ENCODE measurements at regions not wholly inside any gene's neighbourhood (a gene's known extent, or its start where the extent isn't known, plus 50 kb on each side); places are given as distances from the start of the nearest gene placed in this dataset.

DNA sequence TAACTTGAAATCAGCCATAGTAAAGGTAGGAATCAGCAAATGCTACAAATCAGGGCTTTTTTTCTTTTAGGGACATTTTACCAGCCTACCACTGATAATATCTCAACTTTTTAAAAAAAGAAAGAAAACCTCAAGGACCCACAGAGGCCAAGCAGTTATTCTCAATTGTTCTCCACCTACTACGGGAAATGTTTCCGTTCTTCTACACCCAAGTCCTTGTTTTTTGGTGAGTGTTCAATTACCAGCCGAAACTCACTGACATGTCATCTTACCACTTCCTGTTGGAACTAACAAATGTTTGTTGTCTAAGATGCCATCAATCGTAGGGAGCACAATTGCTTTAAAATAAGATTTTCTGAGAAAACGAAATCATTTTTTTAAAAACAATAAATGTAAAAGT, 50.2 kb upstream of the CDK1 start:
- no peak for DNase-seq

DNA sequence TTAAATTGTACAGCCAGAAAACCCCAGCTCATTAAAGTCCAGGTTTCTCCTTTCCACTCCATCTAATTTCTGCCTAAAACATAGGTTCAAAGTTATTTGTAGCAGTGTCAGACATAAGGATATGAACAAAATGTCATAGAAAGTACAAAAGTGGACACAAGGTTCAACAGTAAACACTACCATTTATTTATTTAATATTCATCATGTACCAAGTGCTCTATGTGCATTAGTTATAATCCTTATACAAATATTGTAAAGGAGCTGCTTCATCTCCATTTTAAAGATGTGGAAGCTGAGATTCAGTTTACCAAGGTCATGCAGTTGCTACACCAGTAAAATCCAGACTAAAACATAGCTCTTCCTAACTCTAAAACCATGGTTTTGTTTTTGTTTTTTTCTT, 52.0 kb upstream of the CDK1 start:
- DNase-seq: no peak

DNA sequence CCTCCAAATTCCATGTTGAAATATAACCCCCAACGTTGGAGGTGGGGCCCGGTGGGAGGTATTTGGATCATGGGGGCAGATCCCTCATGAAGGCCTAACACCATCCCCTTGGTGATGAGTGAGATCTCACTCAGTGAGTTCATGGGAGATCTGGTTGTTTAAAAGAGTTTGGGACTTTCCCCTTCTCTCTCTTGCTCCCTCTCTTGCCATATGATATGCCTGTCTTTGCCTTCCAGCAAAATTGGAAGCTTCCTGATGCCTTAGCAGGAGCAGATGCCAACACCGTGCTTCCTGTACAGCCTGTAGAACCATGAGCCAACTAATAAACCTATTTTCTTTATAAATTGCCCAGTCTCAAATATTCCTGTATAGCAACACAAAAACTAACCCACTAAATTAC, 55.7 kb upstream of the CDK1 start:
- DNase-seq: no peak

DNA sequence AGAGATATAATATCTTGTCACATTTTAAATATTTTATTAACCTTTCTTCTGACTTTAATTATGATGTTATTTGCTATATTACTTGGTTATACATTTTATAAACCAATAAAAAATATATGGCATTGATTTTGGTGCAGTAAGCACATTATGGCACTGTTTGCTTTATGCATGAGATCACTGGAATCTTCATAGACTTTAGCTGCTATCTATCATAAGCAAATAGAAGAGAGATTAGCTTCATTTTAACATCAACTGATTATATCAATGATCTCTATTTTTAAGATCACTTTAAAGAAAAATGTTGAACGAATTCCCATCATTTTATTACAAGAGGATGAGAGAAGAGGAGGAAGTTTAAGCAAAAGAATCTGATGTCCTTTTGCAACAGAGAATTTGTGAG, 58.6 kb upstream of the CDK1 start:
- DNase-seq: no peak

DNA sequence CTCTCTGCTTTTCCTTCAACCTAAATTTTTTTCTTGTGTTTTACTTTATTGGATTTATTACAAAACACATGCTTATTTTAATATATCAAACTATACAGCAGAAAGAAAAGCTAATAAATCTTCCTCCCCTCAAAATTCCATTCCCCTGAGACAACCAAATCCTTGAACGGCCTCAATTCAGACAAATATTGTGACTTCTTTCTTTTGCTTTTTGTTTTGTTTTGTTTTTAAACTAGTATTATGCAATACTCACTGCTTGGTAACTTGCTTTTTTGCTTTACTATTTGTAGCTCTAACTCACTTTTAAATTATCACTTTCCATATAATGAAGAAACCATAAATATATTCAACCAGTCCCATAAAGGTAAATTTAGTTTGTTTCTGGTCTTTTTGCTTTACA, 59.4 kb upstream of the CDK1 start:
- DNase-seq: no peak

DNA sequence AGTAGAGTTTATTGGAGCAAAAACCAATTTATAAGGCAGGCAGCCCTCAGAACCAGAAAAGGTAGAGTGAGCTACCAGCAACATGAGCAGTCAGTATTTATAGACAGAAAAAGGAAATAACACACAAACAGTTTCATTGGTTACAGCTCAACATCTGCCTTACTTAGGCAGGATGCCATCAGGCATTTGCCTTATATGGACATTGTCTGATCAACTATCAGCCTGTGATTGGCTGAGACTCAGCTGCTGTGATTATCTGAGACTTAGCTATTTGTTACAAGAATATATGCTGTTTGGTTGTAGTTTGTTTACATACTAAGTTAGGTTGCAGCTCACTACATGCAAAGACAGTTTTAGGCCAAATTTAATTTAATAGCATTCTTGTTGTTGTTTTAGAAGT, 60.4 kb upstream of the CDK1 start:
- no peak for DNase-seq

DNA sequence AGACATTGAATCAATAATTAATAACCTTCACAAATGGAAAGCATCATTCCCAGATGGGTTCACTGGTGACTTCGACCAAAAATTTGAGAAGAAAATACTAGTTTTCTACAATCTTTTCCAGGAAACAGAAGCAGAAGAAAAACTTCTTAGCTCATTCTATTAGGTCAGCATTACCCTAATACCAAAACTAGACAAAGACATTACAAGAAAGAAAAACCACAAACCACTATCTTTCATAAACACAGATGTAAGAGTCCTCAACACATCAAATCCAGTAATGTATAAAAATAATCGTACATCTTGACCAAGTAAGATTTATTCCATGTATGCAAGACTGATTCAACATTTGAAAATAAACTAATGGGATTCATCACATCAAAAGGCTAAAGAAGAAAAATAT, 64.0 kb upstream of the CDK1 start:
- DNase-seq: no peak

DNA sequence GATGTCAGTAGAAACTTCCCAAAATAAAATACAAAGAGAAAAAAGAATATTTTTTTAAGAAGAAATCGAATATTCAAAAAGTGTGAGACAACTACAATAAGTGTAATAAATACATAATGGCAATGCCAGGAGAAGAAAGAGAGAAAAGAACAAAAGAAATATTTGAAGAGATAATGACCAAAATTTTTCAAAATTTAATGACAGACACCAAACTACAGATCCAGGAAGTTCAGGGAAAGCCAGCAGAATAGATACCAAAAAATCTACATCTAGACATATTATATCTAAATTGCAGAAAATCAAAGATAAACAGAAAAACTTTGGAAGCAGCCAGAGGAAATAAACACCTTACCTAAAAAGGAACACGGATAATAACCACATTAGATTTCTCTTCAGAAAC, 66.8 kb upstream of the CDK1 start:
- no peak for DNase-seq

DNA sequence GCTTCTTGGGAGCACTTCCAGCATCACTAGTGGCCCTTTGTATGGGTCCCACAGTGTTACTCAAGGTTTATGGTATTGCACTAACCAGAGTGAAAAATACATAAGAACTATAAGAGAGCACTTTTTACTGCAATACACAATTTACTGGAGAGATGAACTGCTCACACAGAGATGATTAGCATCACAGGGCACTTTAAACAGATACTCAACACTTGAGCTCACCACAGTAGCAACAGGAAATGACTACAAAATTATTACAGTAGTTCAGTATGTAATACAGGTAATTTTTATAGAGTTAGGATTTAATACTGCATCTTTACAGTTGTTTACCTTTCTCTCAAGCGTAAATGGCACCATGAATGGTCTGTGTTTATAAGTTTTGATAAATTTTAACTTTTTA, 68.2 kb upstream of the CDK1 start:
- DNase-seq: no peak

DNA sequence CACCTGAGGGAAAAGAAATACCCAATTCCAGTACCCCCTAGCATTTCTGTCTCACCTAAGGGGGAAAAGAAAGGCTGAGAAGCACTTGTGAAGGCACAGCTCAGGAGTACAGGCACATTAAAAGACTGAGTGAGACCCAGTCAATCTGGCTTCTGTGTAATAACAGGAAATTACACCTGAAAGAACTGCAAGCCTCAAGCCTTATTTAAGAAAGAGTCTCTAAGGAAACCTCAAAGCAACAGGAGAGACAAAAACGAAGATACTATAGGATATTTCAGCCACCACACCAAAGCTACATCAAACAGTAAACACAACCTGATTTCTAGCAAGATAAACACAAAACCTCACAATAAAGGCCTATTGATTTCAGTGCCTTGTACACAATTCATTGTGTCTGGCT, 69.6 kb upstream of the CDK1 start:
- DNase-seq: no peak

DNA sequence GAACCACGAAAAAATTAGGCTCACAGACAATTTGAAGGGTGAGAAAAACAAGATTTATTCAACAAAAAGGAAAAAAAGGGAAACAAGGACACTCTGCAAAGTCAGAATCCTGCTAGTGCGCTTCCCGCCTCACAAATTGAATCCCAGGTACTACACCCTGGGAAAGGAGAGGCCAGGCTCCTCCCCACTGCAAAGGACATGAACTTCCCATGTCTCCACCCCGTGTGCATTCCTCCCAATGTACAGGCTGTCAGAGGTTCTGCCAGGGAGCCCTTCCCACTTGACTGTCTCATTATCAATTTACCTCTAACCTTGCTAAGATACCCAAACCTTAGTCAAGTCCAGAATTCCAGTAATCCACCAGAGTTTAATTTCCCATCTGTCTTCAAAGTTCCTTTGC, 70.4 kb upstream of the CDK1 start:
- no peak for DNase-seq

DNA sequence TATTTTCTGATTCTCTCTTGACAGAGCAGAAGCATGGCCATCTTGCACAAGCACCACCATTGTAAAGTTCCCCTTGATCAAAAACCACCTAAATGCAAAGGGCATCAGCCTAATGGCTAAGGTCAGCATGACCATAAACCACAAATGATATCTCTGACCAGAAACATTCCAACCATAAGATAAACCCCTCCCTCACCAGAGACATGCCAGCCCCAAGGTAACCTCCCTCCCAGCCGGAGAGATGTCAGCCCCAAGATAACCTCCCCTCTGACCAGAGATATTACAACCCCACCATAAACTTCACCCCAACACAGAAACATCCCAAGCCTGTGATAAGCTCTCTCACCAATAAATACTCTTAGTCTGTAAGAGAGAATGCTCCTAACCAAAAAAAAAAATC, 72.1 kb upstream of the CDK1 start:
- no peak for DNase-seq

DNA sequence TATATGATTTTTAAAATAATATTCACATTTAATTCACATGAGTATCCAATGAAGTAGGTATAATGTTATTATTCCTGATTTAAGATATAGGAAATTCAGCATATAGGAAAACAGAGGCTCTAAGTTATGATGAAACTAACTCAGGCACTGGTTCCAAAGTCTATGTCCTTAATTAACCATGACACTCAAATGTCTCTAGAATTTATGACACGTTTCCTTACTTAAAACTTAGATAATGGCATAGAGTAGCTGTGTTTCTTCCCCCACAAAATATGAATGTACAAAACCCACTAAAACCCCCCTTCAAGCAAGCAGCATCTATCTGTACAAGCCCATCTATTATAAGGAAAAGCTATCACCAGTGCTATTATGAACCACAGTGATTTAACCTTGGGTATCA, 72.9 kb upstream of the CDK1 start:
- no peak for DNase-seq

DNA sequence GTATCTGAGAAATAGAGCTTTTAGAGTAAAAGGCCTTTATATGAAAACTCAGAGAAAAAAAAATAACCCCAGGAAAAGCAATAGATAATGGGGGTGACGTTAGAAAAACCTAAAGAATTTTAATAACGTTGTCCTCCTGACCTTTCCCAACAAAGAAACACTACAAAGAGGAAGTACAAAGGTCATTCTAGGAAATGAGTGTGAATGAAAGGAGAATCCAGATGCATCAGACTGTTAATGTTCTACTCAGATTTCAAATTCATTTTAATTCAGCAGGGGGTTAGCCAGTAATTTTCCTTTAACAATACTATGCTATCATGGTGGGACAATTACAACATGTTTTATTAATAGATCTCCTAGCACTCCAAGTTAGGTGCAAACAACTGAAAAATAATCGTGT, 73.8 kb upstream of the CDK1 start:
- DNase-seq: no peak

DNA sequence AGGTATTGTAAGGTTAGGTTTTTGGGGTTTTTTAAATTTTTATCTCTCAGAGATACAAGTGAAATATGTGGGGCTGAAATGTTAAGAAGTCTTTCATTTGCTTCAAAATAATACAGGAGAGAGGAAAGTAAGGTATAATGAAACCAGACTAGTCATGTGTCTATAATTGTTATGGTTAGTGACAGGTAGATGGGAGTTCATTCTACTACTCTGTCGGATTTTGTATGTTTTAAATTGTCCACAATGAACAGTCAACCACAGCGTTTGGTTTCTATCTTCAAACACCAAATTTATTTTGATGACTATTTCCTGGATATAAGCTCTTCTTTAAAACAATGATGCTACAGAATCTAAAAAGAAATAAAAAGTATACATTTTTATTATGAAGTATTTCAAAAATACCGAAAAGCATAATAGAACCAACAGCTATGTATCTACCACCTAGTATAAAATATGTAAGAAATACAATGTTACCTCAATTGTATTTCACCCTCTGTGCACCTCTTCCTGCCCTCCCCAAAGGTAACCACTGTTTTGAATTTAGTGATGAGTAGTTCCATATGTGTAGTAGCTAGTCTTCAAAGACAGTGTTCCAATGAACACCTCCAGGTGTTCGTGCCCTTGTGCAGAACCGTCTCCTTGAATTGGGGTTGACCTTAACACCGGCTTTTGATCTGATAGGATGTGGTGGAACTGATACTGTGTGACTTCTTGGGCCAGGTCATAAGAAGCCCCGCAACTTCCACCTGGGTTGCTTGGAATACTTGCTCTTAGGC, 74.8 kb upstream of the CDK1 start:
- DNase-seq: no peak

DNA sequence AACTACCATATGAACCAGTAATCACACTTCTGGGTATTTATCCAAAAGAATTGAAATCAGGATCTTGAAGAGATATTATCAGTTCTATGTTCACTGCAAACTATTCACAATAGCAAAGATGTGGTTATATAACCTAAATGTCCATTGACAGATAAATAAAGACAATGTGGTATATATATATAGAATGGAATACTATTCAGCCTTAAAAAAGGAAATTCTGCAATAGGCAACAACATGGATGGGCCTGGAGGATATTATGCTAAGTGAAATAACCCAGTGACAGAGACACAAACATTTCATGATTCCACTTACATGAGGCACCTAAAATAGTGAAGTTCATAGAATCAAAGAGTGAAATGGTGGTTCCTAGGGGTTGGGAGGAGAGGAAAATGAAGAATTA, 90.6 kb upstream of the CDK1 start:
- no peak for DNase-seq

DNA sequence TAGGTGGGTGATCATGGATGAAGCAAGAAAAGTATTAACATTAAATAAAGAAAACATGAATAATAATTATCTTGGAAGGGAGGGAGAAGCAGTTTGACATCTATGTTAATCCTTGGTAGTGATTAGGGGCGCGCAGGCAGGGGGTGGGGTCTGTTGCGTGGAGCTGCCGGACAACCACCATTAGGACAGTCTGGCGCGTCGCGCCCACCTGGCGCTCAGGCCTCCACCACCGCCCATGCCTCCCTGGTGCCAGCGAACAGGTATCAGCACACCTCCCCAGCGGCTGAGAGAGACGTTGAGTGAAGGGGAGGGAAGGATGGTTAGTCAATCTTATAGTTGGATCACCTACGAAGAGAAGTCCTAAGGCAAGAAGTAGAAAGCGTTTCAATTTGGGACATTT, 94.2 kb upstream of the CDK1 start:
- no peak for DNase-seq

DNA sequence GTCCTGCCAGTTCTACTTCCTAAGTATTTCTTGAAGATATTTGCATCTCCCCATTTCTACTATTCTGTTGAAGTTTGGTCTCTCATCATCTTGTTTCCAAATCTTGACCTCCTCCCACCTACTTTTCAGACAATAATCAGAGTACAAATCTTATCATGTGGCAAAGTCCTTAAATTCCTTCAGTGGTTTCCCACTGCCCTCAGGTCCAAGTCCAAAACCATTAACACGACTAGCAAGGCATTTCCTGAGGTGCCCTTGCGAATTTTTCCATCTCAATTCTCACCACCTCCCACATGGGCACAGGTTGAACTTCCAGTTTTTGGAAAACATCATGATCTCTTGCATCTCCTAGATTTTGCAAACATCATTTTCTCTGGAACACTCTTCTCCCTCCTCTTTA, 97.2 kb upstream of the CDK1 start:
- no peak for DNase-seq

DNA sequence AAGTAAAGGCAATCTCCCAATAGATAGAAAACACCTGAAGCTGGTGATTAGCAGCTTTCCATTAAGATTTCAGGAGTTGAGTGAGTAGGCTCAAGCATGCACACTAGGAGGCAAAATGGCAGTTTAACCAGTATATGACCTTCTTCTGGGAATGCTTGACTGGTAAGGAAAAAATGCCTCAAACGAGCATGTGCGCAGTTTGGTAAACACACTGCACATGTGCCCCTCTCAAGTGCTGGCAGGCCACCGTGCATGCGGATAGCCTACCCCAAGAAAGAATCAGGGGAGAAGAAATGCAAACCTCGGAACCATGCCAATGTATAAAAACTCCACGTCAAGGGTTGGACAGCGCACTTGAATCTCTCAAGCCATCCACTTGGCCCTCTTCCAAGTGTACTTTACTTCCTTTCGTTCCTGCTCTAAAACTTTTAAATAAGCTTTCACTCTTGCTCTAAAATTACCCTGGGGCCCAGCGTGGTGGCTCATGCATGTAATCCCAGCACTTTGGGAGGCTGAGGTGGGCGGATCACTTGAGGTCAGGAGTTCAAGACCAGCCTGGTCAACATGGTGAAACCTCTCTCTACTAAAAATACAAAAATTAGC, 98.8 kb upstream of the CDK1 start:
- no peak for DNase-seq

DNA sequence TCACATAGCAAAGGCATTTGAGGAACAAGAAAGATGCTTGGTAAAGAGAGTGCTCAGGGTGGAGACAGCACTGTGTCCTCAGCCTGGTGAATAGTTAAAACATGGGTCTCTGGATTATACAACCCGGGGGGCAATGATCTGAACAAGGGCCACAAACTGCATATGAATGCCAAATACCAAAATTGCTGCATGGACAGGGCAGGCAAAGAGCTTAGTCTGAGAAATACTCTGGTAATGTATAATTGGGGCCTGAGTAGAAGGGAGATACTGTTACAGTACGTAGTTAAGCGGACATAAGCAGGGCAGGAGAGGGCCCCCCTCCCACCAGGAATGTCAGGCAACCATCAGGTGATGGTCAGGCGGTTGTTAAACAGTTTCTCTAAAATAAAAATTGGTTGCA, 99.3 kb upstream of the CDK1 start:
- no peak for DNase-seq

DNA sequence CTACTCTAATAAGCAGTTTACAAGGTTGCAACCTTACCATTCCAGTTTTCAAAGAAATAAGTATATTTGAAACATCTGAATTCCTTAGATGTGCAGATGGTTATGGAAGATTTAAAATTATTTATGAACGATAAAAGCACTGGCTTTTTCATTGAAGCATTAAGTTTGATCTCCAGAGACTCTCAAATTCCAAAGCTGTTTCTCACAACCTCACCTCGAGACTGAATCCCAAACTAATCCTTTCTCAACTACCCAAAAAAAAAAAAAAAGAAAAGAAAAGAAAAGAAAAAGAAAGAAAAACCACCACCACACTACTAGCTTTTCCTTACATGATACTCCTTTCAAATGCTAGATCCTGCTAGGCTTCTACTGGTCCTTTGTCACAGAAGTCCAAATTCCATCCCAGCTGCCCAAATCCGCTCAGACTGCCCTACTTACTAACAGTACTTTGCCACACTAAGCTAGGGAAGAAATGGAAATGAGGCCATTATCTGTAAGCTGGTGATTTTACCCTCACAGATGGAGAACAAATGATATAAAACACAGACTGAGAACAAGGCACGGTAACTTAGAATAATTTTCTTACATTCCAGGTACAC, 100.6 kb upstream of the CDK1 start:
- DNase-seq: no peak

DNA sequence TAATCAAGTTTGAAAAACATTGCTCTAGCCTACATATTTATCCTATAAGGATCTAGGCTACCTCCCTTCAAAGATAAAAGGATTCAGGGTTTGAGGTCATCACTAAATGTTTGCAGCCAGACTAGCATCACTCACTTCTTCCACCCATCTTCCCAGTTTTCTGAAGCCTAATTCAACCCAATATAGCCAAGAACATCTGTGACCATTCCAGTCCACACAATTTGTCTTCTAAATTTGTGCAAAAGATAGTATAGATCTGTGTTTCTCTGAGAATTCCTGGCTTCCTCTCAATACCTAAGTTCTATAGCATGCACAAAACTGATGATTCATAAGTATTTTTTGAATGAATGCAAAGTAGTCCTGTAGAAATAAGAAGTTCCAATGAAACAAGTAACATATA, 103.0 kb upstream of the CDK1 start:
- DNase-seq: no peak

DNA sequence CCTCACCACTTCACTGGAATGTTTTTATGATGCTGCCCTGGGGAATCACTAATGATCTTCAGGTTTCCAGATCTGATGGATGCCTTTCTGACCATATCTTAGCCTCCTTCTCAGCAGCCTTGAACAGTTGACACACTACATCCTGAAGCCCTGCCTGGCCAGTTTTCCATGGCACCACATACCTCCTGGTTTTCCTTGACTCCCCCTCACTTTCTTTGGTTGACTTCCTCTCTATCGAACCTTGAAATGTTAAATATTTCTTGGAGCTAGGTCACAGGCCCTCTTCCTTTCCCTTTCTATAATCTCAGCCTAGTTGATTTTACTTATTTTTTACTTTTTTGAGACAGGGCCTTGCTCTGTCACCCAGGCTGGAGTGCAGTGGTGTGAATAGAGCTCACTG, 108.8 kb upstream of the CDK1 start:
- no peak for DNase-seq

DNA sequence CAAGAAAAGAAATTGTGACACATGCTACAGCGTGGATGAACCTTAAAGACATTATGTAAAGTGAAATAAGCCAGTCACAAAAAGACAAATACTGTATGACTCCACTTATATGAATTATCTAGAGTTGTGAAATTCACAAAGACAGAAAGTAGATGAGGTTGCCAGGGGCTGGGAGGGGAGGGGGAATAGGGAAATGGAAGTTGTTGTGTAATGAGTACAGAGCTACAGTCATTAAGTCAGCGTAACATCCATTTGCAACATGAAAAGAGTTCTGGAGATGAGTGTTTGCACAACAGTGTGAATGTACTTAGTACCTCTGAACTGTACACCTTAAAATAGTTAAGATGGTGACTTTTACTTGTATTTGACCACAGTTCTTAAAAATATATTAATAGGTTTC, 112.1 kb upstream of the CDK1 start:
- no peak for DNase-seq

DNA sequence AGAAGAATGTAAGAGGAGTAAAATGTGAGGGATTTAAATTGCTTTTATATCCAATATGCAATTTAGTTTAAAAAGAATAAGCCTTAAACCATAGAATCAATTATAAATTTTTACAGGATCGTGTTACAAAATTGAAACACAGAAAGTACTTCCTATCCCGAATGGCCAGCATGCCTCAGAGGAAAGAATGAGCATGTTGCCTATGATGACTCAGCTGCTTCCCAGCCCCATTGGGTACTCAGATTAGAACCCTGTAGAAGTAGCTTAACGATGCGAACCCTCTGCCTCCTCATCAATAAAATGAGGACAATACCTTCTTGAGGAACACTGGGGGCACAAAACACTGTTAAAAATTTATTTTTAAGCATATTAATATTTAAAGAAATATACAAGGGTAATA, 113.4 kb upstream of the CDK1 start:
- no peak for DNase-seq

All from NCI-H187 (cell line).